ENCODE measurements at regions not wholly inside any gene's neighbourhood (a gene's known extent, or its start where the extent isn't known, plus 50 kb on each side); places are given as distances from the start of the nearest gene placed in this dataset.

DNA sequence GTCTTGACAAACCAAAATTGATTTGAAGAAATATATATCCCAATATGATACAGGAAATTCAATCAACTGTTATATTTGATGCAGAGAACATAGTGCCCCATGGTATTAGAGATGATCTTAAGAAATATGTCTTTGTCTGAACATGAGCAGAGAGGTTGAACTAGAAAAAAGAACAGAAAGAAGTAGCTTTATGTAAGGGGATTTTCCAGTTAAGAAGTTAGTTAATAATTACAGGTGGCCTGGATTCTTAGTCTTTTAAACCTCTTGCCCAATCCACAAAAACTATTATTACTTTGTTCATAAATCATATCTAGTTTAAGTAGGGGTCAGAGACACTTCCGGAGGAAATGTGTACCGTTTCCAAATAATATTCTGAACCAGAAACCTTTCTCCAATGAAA lies 1186.7 kb upstream of the EPHA6 start:
- no peak overlapping the region for H2AFZ ChIP-seq (ENCODE audit: low read depth, low read length, poor library complexity, severe bottlenecking)
- H3K9ac ChIP-seq (ENCODE audit: low read length): no peak overlapping the region
- H3K9me3 ChIP-seq (ENCODE audit: control insufficient read depth in 1 of 2, insufficient read depth in 1 of 2, low read depth in 1 of 2, low read length in 2 of 2): peaks cover 3 to 16% of the 10 kb centered on the region in 2 experiments; a peak in 2 of 4 replicates
- no TSS peak for BruUV-seq (replicated peaks)
- ATAC-seq (no peak), DNase-seq (ENCODE audit: low read depth, low spot score) (no peak)
- ChIA-PET RAD21 (ENCODE audit: low non-redundant PET in 1 of 2, low total read pairs in 2 of 2, uncharacterized antibody in 2 of 2, unreplicated experiment in 2 of 2) (no interaction called here), POLR2A (no interaction called here), CTCF (no interaction called here)
- H4K20me1 ChIP-seq (ENCODE audit: insufficient read depth): no peaks in the 10 kb centered on the region
- no peak for TF ChIP-seq JUND (IDR thresholded peaks at IDR 0.05)
- TF ChIP-seq SIN3A (IDR thresholded peaks at IDR 0.05; ENCODE audit: low read depth): no peak
- no peak for TF ChIP-seq POLR2AphosphoS5 (IDR thresholded peaks at IDR 0.05; ENCODE audit: low read depth, low read length)
- TF ChIP-seq, protein P1, sequence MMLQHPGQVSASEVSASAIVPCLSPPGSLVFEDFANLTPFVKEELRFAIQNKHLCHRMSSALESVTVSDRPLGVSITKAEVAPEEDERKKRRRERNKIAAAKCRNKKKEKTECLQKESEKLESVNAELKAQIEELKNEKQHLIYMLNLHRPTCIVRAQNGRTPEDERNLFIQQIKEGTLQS (IDR thresholded peaks at IDR 0.05): no peak
- no peak for TF ChIP-seq ELF1 (IDR thresholded peaks at IDR 0.05; ENCODE audit: borderline replicate concordance, low read depth)
- no peak overlapping the region for H3K4me2 ChIP-seq (ENCODE audit: low read length)
- H3K36me3 ChIP-seq (ENCODE audit: control insufficient read depth in 1 of 2, insufficient read depth in 2 of 2, low read length in 2 of 2): no peaks in the 10 kb centered on the region
- H3K4me1 ChIP-seq (ENCODE audit: control insufficient read depth in 1 of 2, insufficient read depth in 2 of 2, low read length in 2 of 2): no peaks in the 10 kb centered on the region
- no peak overlapping the region for H3K27ac ChIP-seq (ENCODE audit: low read depth, low read length)
- no peaks in the 10 kb centered on the region for H3K27me3 ChIP-seq (ENCODE audit: insufficient read depth, low read length)
- H3K9me2 ChIP-seq (ENCODE audit: insufficient read depth): no peaks in the 10 kb centered on the region
- H3K4me3 ChIP-seq (replicated peaks in 1 of 2; ENCODE audit: low read depth in 1 of 2, low read length in 2 of 2): no peak overlapping the region
- no peaks in the 10 kb centered on the region for H3K79me2 ChIP-seq (ENCODE audit: insufficient read depth, low read length)
- intact Hi-C loops (cut with micrococcal nuclease): no loop called here

DNA sequence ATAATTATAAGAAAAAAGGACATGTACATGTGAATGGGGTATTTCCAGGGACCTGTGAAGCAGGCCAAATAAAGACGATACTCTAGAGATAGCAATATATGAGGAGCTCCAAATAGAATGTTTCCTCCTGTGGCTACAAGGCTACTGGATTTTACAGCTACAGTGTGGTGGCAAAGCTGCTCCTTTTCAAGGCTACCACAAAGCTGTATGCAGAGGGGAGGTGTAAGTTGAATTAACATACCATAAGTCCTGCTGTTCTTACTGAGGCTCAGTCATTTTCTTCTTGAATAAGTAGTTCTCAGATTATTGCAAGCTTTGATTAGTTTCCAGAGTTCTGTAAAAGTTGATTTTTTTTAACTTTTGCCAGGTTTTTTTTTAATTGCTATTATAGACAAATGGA lies 1184.6 kb upstream of the EPHA6 start:
- BruUV-seq (replicated peaks): no TSS peak
- RAD21 ChIA-PET (ENCODE audit: low non-redundant PET in 1 of 2, low total read pairs in 2 of 2, uncharacterized antibody in 2 of 2, unreplicated experiment in 2 of 2): no interaction called here
- TF ChIP-seq, protein P2, sequence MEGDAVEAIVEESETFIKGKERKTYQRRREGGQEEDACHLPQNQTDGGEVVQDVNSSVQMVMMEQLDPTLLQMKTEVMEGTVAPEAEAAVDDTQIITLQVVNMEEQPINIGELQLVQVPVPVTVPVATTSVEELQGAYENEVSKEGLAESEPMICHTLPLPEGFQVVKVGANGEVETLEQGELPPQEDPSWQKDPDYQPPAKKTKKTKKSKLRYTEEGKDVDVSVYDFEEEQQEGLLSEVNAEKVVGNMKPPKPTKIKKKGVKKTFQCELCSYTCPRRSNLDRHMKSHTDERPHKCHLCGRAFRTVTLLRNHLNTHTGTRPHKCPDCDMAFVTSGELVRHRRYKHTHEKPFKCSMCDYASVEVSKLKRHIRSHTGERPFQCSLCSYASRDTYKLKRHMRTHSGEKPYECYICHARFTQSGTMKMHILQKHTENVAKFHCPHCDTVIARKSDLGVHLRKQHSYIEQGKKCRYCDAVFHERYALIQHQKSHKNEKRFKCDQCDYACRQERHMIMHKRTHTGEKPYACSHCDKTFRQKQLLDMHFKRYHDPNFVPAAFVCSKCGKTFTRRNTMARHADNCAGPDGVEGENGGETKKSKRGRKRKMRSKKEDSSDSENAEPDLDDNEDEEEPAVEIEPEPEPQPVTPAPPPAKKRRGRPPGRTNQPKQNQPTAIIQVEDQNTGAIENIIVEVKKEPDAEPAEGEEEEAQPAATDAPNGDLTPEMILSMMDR (IDR thresholded peaks at IDR 0.05 in 2 of 3, conservative IDR thresholded peaks at IDR 0.05 in 1 of 3; ENCODE audit: borderline replicate concordance in 1 of 3, insufficient read depth in 1 of 3, low read depth in 2 of 3, low read length in 2 of 3): no peak
- no peak for TF ChIP-seq POLR2A (IDR thresholded peaks at IDR 0.05; ENCODE audit: borderline replicate concordance, extremely low read depth, insufficient read depth, insufficient read length)
- no peak for TF ChIP-seq ZNF274 (IDR thresholded peaks at IDR 0.05; ENCODE audit: low read depth, low read length)
- TF ChIP-seq SP1 (IDR thresholded peaks at IDR 0.05; ENCODE audit: low read depth): no peak
- no peak for TF ChIP-seq RAD21 (IDR thresholded peaks at IDR 0.05; ENCODE audit: low read depth)
- TF ChIP-seq SIN3A (IDR thresholded peaks at IDR 0.05; ENCODE audit: low read depth): no peak
- TF ChIP-seq EZH2phosphoT487 (IDR thresholded peaks at IDR 0.05; ENCODE audit: borderline replicate concordance): no peak
- Histone ChIP-seq H3K9me2 (ENCODE audit: insufficient read depth) (no peaks in the 10 kb centered on the region), H3K4me2 (ENCODE audit: low read length) (no peak overlapping the region), H3K36me3 (ENCODE audit: control insufficient read depth in 1 of 2, insufficient read depth in 2 of 2, low read length in 2 of 2) (no peaks in the 10 kb centered on the region), H3K4me1 (ENCODE audit: control insufficient read depth in 1 of 2, insufficient read depth in 2 of 2, low read length in 2 of 2) (no peaks in the 10 kb centered on the region), H3K9ac (ENCODE audit: low read length) (no peak overlapping the region), H3K27ac (ENCODE audit: low read depth, low read length) (no peak overlapping the region), H3K79me2 (ENCODE audit: insufficient read depth, low read length) (no peaks in the 10 kb centered on the region), H4K20me1 (ENCODE audit: insufficient read depth) (no peaks in the 10 kb centered on the region), H2AFZ (ENCODE audit: low read depth, low read length, poor library complexity, severe bottlenecking) (no peak overlapping the region), H3K9me3 (ENCODE audit: control insufficient read depth in 1 of 2, insufficient read depth in 1 of 2, low read depth in 1 of 2, low read length in 2 of 2) (peaks cover 3 to 16% of the 10 kb centered on the region in 2 experiments; a peak in 2 of 4 replicates), H3K27me3 (ENCODE audit: insufficient read depth, low read length) (no peaks in the 10 kb centered on the region), H3K4me3 (replicated peaks in 1 of 2; ENCODE audit: low read depth in 1 of 2, low read length in 2 of 2) (no peak overlapping the region)
- POLR2A ChIA-PET: no interaction called here
- no peak for DNase-seq (ENCODE audit: low read depth, low spot score)
- CTCF ChIA-PET: no interaction called here
- no peak for ATAC-seq
- intact Hi-C loops (cut with micrococcal nuclease): no loop called here
